ENCODE measurements at regions not wholly inside any gene's neighbourhood (a gene's known extent, or its start where the extent isn't known, plus 50 kb on each side); places are given as distances from the start of the nearest gene placed in this dataset.

DNA sequence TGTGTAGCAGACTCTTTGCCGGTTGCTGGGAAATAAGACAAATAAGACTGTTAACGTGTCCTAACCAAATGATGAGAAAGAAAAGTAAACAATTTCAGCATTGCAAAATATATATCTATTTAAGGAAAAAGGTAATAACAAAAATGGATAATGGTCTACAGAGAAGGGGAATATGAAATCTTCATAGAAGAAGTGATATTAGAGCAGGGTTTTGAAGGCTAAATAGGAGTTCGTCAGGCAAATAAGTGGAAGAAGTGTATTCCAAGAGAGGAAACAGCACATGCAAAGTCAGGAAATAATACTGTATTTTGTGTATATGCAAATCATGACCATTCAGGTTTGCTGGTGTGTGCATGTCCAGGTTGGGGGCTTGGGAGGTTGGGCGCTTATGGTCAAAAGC is 55.3 kb upstream of the OSBPL3 start:
- Histone ChIP-seq H4K20me1 (ENCODE audit: insufficient read depth, low read length) (no peaks in the 10 kb centered on the region), H3K27ac (ENCODE audit: low read depth, low read length, poor library complexity, severe bottlenecking) (no peak overlapping the region), H3K4me1 (ENCODE audit: insufficient read depth, low read length, poor library complexity, severe bottlenecking) (peaks cover 11% of the 10 kb centered on the region), H3K9me3 (ENCODE audit: low read length) (peaks cover 11% of the 10 kb centered on the region; the same call in 1 of the 2 replicates), H3K4me2 (ENCODE audit: low read length) (no peak overlapping the region), H3K79me2 (ENCODE audit: insufficient read depth, low read depth, low read length) (no peaks in the 10 kb centered on the region), H3K4me3 (ENCODE audit: low read depth, low read length, poor library complexity, severe bottlenecking) (no peak overlapping the region), H2AFZ (ENCODE audit: low read length) (no peak overlapping the region), H3K9me2 (ENCODE audit: insufficient read depth, low read length) (no peaks in the 10 kb centered on the region), H3K36me3 (ENCODE audit: insufficient read depth, low read length) (no peaks in the 10 kb centered on the region; the same call in 1 of the 2 replicates)
- BruUV-seq (replicated peaks) = no TSS peak
- TF ChIP-seq EZH2phosphoT487 (IDR thresholded peaks at IDR 0.05; ENCODE audit: borderline replicate concordance, low read depth, low read length) (no peak), CTCF (conservative IDR thresholded peaks at IDR 0.05; ENCODE audit: low read length) (no peak)
- POLR2A ChIA-PET = no interaction called here
- no peak for DNase-seq (ENCODE audit: low spot score)
- intact Hi-C loops (cut with micrococcal nuclease; ENCODE audit: unreplicated experiment) = no loop called here
- CTCF ChIA-PET (ENCODE audit: unreplicated experiment) = no interaction called here

- H3K4me2 ChIP-seq (ENCODE audit: low read length) = no peak overlapping the region
- H3K27ac ChIP-seq (ENCODE audit: low read depth, low read length, poor library complexity, severe bottlenecking) = no peak overlapping the region
- H3K9me3 ChIP-seq (ENCODE audit: low read length) = peaks cover 11% of the 10 kb centered on the region; the same call in 1 of the 2 replicates
- H4K20me1 ChIP-seq (ENCODE audit: insufficient read depth, low read length) = no peaks in the 10 kb centered on the region
- H3K4me3 ChIP-seq (ENCODE audit: low read depth, low read length, poor library complexity, severe bottlenecking) = no peak overlapping the region
- DNase-seq (ENCODE audit: low spot score) = no peak
- CTCF ChIA-PET (ENCODE audit: unreplicated experiment) = no interaction called here
- POLR2A ChIA-PET = interaction anchor here (0.5 kb wide), 1 partner anchor 13 kb away, joined by 3 read pairs; no protein-coding TSS in a partner anchor
- H3K9me2 ChIP-seq (ENCODE audit: insufficient read depth, low read length) = no peaks in the 10 kb centered on the region
- no peaks in the 10 kb centered on the region for H3K79me2 ChIP-seq (ENCODE audit: insufficient read depth, low read depth, low read length)
- BruUV-seq (replicated peaks) = no TSS peak
- TF ChIP-seq CTCF (conservative IDR thresholded peaks at IDR 0.05; ENCODE audit: low read length) (no peak), EZH2phosphoT487 (IDR thresholded peaks at IDR 0.05; ENCODE audit: borderline replicate concordance, low read depth, low read length) (no peak)
- no peak overlapping the region for H2AFZ ChIP-seq (ENCODE audit: low read length)
- intact Hi-C loops (cut with micrococcal nuclease; ENCODE audit: unreplicated experiment) = loop anchor here (1.0 kb wide), 1 partner anchor 25 kb away; no protein-coding TSS in a partner anchor
- peaks cover 11% of the 10 kb centered on the region for H3K4me1 ChIP-seq (ENCODE audit: insufficient read depth, low read length, poor library complexity, severe bottlenecking)
- no peaks in the 10 kb centered on the region; the same call in 1 of the 2 replicates for H3K36me3 ChIP-seq (ENCODE audit: insufficient read depth, low read length)
These were observed 54.2 kb upstream of the OSBPL3 start for GRCh38 chr7:25034136-25034535.

DNA sequence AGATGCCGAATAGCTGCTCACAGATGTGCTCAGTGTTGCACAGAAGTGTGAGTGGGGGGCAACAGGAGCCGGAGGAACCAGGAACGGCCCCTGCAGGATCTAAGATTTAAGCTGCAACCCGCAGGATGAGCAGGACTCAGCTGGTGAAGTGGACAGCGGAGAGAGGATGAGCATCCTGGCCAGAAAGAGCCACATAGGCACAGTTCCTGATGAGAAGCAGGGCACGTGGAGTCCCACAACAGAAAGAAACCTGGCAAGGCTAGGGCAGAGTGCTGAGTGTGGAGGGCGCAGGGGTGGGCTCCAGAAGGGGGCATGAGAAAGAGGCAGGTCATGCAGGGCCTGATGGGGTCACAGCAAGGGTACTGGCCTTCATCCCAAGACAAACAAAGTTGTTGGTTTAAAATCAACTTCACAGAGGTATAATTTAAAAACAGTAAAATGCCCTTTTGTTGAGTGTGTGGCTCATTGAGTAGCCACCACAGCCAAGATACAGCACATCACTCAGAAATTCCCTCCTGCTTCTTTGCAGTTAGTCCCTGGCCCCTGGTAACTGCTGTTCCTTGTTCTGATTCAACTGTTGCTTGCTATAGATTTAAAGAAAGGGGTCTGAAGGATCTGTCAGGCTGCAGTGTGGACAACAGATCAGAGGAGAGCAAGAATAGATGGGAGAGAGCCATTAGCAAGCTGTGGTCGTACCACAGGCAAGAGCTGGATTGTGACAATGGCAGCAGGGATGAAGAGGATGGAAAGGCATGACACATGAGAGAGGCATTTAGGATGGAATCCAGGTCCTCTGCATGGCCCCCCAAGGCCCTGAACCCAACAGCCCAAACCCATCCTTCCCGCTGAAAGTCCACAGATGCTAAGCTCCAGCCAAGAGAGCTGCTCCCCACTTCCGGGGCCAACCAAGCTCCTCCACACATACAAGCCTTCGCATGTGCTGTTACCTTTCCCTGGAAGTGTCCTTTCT is 53.1 kb upstream of the OSBPL3 start:
- Histone ChIP-seq H3K4me1 (ENCODE audit: insufficient read depth, low read length, poor library complexity, severe bottlenecking) (peaks cover 16% of the 10 kb centered on the region), H3K4me3 (ENCODE audit: low read depth, low read length, poor library complexity, severe bottlenecking) (no peak overlapping the region), H3K36me3 (ENCODE audit: insufficient read depth, low read length) (no peaks in the 10 kb centered on the region; the same call in 1 of the 2 replicates), H3K27ac (ENCODE audit: low read depth, low read length, poor library complexity, severe bottlenecking) (no peak overlapping the region), H2AFZ (ENCODE audit: low read length) (no peak overlapping the region), H3K9me2 (ENCODE audit: insufficient read depth, low read length) (no peaks in the 10 kb centered on the region), H3K79me2 (ENCODE audit: insufficient read depth, low read depth, low read length) (no peaks in the 10 kb centered on the region), H4K20me1 (ENCODE audit: insufficient read depth, low read length) (no peaks in the 10 kb centered on the region), H3K9me3 (ENCODE audit: low read length) (peaks cover 11% of the 10 kb centered on the region; the same call in 1 of the 2 replicates), H3K4me2 (ENCODE audit: low read length) (no peak overlapping the region)
- DNase-seq (ENCODE audit: low spot score) = no peak
- TF ChIP-seq CTCF (conservative IDR thresholded peaks at IDR 0.05; ENCODE audit: low read length) (no peak), EZH2phosphoT487 (IDR thresholded peaks at IDR 0.05; ENCODE audit: borderline replicate concordance, low read depth, low read length) (no peak)
- ChIA-PET POLR2A (interaction anchor here (0.5 kb wide), 1 partner anchor 12 kb away, joined by 3 read pairs; no protein-coding TSS in a partner anchor), CTCF (ENCODE audit: unreplicated experiment) (no interaction called here)
- intact Hi-C loops (cut with micrococcal nuclease; ENCODE audit: unreplicated experiment) = no loop called here
- no TSS peak for BruUV-seq (replicated peaks)

Measured in OCI-LY7 (cell line).